ENCODE measurements at regions not wholly inside any gene's neighbourhood (a gene's known extent, or its start where the extent isn't known, plus 50 kb on each side); places are given as distances from the start of the nearest gene placed in this dataset.

- DNase-seq (ENCODE audit: low spot score), result no peak
Measured at GRCh38 chrX:40147971-40148370, 50.2 kb upstream of the BCOR start.
